ENCODE measurements at regions not wholly inside any gene's neighbourhood (a gene's known extent, or its start where the extent isn't known, plus 50 kb on each side); places are given as distances from the start of the nearest gene placed in this dataset.

DNA sequence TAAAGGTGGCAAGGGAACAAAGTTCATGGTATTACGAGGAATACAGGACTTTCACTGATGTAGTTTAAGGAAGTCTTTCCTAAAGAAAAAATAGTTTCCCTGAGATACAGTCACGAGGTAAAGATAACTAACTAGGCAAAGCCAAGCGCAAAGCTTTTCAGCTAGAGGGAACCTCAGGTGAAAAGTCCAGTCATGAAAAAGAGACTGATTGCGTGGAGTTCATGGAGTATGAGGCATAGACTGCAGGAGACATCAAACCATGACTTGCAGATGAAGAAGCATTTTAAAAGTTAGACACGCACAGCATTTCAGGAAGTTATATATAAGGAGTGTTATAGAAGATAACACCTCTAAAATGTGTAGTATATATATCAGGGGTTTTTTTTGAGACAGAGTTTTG lies 205.6 kb upstream of the ZNF184 start:
- DNase-seq (ENCODE audit: low read depth) = no peak
- H3K4me3 ChIP-seq (ENCODE audit: low read depth, low read length) = no peak overlapping the region
- TF ChIP-seq, protein P1, sequence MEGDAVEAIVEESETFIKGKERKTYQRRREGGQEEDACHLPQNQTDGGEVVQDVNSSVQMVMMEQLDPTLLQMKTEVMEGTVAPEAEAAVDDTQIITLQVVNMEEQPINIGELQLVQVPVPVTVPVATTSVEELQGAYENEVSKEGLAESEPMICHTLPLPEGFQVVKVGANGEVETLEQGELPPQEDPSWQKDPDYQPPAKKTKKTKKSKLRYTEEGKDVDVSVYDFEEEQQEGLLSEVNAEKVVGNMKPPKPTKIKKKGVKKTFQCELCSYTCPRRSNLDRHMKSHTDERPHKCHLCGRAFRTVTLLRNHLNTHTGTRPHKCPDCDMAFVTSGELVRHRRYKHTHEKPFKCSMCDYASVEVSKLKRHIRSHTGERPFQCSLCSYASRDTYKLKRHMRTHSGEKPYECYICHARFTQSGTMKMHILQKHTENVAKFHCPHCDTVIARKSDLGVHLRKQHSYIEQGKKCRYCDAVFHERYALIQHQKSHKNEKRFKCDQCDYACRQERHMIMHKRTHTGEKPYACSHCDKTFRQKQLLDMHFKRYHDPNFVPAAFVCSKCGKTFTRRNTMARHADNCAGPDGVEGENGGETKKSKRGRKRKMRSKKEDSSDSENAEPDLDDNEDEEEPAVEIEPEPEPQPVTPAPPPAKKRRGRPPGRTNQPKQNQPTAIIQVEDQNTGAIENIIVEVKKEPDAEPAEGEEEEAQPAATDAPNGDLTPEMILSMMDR (conservative IDR thresholded peaks at IDR 0.05; ENCODE audit: low read depth, low read length) = no peak

DNA sequence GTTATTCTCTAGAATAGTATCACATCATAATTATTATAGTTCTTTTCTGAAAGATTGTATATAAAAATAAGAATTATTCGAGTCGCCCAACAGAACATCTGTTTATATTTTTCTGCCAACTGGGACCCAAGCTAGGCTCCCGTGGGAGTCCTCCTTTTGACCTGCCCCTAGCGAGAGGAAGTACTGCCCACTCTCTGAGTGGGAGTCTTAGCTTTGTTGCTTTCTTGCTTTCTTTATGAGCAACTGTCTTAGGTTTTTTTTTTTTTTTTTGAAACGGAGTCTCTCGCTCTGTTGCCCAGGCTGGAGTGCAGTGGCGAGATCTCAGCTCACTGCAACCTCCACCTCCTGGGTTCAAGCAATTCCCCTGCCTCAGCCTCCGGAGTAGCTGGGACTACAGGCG lies 202.0 kb upstream of the ZNF184 start:
- DNase-seq (ENCODE audit: low read depth) = no peak
- H3K4me3 ChIP-seq (ENCODE audit: low read depth, low read length) = no peak overlapping the region
- TF ChIP-seq, protein P1 (conservative IDR thresholded peaks at IDR 0.05; ENCODE audit: low read depth, low read length) = no peak

DNA sequence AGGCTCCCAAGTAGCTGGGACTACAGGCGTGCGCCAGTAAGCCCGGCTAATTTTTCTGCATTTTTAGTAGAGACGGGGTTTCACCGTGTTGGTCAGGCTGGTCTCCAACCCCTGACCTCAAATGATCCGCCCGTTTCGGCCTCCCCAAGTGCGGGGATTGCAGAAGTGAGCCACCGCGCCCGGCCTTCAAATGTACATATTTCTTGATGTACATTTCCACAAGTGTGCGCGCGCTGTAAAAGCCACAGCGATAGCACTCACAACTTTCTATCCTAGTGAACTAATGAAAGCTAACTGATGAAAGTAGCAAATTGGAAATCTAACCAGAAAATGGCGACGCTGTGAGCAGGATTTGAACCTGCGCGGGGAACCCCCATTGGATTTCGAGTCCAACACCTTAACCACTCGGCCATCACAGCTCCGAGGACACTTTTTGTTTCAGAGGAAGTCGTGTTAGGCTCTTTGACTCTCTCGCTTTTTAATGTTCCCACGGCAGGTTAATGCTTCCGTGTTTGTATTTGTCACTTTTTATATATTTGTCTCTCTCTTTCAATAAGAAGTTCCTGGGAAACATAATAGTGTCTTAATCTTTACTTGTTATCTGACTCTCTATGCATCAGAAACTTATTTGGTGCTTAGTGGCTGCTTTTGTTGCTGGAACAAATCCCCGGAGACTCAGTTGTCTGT lies 199.4 kb upstream of the ZNF184 start:
- DNase-seq (ENCODE audit: low read depth) = no peak
- TF ChIP-seq, protein P1 (conservative IDR thresholded peaks at IDR 0.05; ENCODE audit: low read depth, low read length) = no peak
- peak overlapping the region; percentile 38 for H3K4me3 ChIP-seq (ENCODE audit: low read depth, low read length)

DNA sequence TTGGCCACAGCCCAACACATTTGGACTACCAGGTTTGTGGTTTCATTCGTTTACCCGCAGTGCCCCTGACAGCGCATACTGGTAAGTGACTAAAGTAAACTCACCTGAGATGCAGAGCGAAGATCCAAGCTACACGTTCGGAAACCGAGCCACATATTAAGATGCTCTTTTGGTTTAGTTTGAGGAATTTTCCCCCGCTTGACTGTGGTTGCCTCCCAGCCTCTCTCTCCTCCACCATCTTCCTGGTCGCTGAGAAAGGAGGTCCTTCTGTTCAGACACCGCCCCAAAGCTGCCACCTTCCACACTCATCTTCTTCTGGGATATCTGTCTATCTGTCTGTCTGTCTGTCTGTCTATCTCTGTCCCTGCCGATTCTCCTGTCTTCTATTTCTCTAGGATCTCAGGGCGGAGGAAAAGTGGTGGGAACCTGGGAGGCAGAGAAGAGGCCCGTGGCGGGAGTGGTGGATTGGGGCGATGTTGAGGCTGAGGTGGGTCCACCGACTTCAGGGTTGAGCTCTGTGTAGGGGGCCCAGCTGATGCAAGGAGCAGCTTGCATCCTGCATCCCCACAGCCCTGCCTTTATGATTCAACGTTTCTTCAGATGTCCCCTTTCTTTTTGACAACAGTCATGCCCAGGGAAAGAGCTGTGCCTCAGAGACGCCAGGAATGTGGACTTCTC lies 196.9 kb upstream of the ZNF184 start:
- peak overlapping the region; percentile 10 for H3K4me3 ChIP-seq (ENCODE audit: low read depth, low read length)
- DNase-seq (ENCODE audit: low read depth) = no peak
- TF ChIP-seq, protein P1 (conservative IDR thresholded peaks at IDR 0.05; ENCODE audit: low read depth, low read length) = no peak

DNA sequence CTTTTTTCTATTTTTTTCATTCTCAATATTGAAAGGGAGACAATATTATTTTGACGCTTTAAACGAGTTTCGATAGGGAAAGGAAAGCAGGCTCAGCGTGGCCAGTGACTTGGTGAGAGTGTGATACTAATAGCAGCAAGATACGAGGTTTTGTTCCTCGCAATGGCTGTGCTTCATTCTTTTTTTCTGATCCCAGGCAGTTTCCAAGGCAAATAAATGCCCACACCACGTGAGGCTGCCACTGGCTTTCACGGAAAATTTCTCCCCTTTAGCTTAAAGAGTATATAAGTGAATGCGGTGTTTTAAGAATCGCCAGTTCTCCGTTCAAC lies 196.4 kb upstream of the ZNF184 start:
- peak overlapping the region; percentile 10 for H3K4me3 ChIP-seq (ENCODE audit: low read depth, low read length)
- TF ChIP-seq, protein P1 (conservative IDR thresholded peaks at IDR 0.05; ENCODE audit: low read depth, low read length) = no peak
- no peak for DNase-seq (ENCODE audit: low read depth)

DNA sequence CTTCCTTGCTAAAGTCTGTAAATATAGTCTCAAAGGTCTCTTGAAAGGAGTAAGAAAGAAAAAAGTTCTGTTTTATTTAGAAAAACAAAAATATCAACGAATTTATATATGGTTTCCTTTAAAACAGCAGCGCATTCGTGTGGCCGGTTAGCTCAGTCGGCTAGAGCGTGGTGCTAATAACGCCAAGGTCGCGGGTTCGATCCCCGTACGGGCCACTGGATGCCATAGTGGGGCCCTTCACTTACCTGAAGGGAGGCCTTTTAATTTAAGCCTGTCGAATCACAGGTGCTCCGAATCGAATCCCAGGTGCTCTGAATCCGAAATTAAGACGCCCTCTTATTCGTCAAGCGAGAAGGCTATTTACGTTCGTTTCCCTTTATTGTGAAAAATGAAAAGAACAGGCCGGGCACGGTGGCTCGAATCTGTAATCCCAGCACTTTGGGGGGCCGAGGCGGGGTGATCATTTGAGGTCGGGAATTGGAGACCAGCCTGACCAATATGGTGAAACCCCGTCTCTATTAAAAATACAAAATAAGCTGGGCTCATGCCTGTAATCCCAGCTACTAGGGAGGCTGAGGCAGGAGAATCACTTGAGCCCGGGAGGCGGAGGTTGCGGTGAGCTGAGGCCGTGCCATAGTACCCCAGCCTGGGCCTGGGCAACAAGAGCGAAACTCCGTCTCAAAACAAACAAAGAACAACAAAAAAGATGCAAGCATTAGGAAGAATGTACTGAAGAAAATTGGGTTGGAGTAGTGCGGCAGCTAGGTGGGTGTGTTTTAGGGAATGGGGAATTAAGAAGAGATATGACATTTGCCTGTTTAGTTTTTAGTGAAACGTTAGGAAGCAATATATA lies 195.8 kb upstream of the ZNF184 start:
- H3K4me3 ChIP-seq (ENCODE audit: low read depth, low read length) = peak overlapping the region; percentile 43
- TF ChIP-seq, protein P1 (conservative IDR thresholded peaks at IDR 0.05; ENCODE audit: low read depth, low read length) = no peak
- DNase-seq (ENCODE audit: low read depth) = no peak
